ENCODE measurements at regions not wholly inside any gene's neighbourhood (a gene's known extent, or its start where the extent isn't known, plus 50 kb on each side); places are given as distances from the start of the nearest gene placed in this dataset.

DNA sequence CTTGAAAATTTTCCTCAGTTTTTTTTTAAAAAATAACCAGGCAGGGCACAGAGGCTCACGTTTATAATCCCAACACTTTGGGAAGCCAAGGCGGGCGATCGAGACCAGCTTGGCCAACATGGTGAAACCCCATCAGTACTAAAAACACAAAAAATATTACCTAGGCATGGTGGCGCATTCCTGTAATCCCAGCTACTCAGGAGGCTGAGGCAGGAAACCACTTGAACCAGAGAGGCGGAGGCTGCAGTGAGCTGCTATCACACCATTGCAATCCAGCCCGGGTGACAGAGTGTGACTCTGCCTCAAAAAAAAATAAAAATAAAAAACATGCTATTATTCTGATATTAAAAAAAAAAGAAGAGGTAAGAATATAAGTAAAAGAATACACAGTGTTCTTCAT is 191.0 kb downstream of the ZEB2 start:
- ChIA-PET POLR2A (no interaction called here), CTCF (no interaction called here)
- H3K36me3 ChIP-seq (ENCODE audit: control insufficient read depth, insufficient read depth, low read length) = no peaks in the 10 kb centered on the region
- H3K4me3 ChIP-seq (ENCODE audit: low read depth, low read length) = no peak overlapping the region
- DNase-seq (ENCODE audit: low read depth) = no peak
- no peaks in the 10 kb centered on the region for H3K27me3 ChIP-seq (ENCODE audit: control insufficient read depth, insufficient read depth, low read length)
- TF ChIP-seq, protein P1, sequence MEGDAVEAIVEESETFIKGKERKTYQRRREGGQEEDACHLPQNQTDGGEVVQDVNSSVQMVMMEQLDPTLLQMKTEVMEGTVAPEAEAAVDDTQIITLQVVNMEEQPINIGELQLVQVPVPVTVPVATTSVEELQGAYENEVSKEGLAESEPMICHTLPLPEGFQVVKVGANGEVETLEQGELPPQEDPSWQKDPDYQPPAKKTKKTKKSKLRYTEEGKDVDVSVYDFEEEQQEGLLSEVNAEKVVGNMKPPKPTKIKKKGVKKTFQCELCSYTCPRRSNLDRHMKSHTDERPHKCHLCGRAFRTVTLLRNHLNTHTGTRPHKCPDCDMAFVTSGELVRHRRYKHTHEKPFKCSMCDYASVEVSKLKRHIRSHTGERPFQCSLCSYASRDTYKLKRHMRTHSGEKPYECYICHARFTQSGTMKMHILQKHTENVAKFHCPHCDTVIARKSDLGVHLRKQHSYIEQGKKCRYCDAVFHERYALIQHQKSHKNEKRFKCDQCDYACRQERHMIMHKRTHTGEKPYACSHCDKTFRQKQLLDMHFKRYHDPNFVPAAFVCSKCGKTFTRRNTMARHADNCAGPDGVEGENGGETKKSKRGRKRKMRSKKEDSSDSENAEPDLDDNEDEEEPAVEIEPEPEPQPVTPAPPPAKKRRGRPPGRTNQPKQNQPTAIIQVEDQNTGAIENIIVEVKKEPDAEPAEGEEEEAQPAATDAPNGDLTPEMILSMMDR (IDR thresholded peaks at IDR 0.05; ENCODE audit: insufficient read depth, low read depth, low read length) = no peak

DNA sequence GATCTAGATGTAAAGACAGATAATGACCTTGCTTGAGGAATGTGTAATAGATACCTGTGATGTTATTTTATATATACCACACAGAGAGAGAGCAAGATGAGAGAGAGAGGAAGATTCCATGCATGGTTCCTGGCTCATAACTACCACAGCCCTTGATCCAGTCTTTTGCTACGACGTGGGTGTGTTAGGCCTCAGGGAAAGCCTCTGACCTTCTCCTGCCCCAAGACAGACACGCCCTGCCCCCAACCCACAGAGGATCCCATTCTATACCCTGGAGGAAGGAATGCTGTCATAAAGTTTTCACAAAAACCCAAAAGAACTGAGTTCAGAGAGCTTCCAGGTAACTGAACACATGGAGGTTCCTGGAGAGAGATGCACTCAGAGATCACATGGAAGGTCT is 193.1 kb downstream of the ZEB2 start:
- no peaks in the 10 kb centered on the region for H3K36me3 ChIP-seq (ENCODE audit: control insufficient read depth, insufficient read depth, low read length)
- POLR2A ChIA-PET = no interaction called here
- no peak overlapping the region for H3K4me3 ChIP-seq (ENCODE audit: low read depth, low read length)
- TF ChIP-seq, protein P1 (IDR thresholded peaks at IDR 0.05; ENCODE audit: insufficient read depth, low read depth, low read length) = no peak
- no peak for DNase-seq (ENCODE audit: low read depth)
- H3K27me3 ChIP-seq (ENCODE audit: control insufficient read depth, insufficient read depth, low read length) = no peaks in the 10 kb centered on the region
- CTCF ChIA-PET = no interaction called here

DNA sequence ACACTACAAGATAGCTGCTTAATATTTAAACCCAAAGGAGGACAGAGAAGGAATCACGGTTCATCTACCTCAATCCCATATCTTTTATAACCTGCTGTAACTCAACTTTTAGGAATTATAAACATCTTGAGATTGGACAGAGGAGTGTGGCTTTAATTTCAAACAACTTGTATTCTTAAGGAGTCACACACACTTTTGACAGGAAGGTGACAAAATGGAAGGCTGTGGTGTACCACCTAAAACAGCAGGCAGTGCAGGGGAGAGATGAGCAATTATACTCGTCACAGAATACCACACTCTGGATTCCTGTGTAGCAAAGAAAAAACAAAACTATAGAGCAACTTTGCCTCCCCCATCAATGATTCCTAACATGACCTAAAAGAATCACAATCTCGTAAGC is 194.8 kb downstream of the ZEB2 start:
- Histone ChIP-seq H3K36me3 (ENCODE audit: control insufficient read depth, insufficient read depth, low read length) (no peaks in the 10 kb centered on the region), H3K4me3 (ENCODE audit: low read depth, low read length) (no peak overlapping the region), H3K27me3 (ENCODE audit: control insufficient read depth, insufficient read depth, low read length) (no peaks in the 10 kb centered on the region)
- TF ChIP-seq, protein P1 (IDR thresholded peaks at IDR 0.05; ENCODE audit: insufficient read depth, low read depth, low read length) = no peak
- no peak for DNase-seq (ENCODE audit: low read depth)
- POLR2A ChIA-PET = no interaction called here
- CTCF ChIA-PET = no interaction called here

DNA sequence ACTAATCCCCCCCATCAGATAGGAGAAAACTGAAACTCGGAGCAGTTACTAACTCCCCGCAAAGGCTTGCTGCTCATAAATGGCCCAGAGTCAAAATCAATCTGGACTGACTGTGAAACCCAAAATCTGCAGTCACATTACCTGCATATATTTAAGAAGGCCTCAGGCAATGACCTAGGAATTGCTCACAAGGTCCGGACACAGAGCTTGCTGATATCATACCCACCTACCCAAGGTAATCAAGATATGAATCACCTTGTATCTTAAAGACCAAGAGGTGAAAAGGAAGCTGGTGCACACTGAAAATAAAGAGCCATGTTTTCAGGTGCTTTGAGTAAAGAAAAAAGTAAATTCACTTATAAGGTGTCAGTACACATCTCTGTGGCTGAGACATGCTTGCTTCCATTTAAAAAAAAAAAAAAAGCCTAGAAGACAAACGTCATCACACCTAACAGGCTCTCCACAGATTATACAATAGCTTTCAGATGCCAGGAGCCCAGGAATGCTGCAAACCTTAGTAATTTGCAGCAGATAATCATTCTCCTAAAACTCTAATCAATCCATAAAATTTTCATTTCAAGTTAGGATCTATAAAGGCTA is 195.4 kb downstream of the ZEB2 start:
- ChIA-PET CTCF (no interaction called here), POLR2A (no interaction called here)
- TF ChIP-seq, protein P1 (IDR thresholded peaks at IDR 0.05; ENCODE audit: insufficient read depth, low read depth, low read length) = no peak
- Histone ChIP-seq H3K4me3 (ENCODE audit: low read depth, low read length) (no peak overlapping the region), H3K27me3 (ENCODE audit: control insufficient read depth, insufficient read depth, low read length) (no peaks in the 10 kb centered on the region), H3K36me3 (ENCODE audit: control insufficient read depth, insufficient read depth, low read length) (no peaks in the 10 kb centered on the region)
- DNase-seq (ENCODE audit: low read depth) = no peak

DNA sequence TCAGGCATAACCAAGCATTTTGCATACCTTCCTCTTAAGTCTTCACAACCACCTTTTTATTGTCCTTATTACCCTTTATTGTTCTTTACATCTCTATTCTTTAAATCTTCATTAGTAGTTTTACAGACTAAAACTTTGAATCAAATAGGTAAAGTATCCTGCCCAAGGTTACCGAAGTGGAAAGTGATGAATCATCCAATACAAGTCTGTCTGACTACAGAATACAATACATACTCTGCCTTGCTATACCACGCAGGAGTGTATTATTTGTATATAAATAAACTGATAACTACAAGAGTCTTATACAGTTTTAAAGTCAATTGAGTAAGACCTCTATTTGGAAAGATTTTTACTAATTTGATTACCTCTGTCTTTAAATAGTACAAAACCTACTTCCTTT is 196.0 kb downstream of the ZEB2 start:
- POLR2A ChIA-PET = no interaction called here
- Histone ChIP-seq H3K4me3 (ENCODE audit: low read depth, low read length) (no peak overlapping the region), H3K27me3 (ENCODE audit: control insufficient read depth, insufficient read depth, low read length) (no peaks in the 10 kb centered on the region), H3K36me3 (ENCODE audit: control insufficient read depth, insufficient read depth, low read length) (no peaks in the 10 kb centered on the region)
- TF ChIP-seq, protein P1 (IDR thresholded peaks at IDR 0.05; ENCODE audit: insufficient read depth, low read depth, low read length) = no peak
- DNase-seq (ENCODE audit: low read depth) = no peak
- CTCF ChIA-PET = no interaction called here
